Mesenchymal stem cell (in vitro differentiated cells and primary cell): ENCODE measurements at regions not wholly inside any gene's neighbourhood (a gene's known extent, or its start where the extent isn't known, plus 50 kb on each side); places are given as distances from the start of the nearest gene placed in this dataset.

Experiments used
- DNase-seq: peaks from one replicate; pipeline ENCODE4 v3.0.0-alpha.2; 2013
- H2AFZ ChIP-seq: one replicate; pipeline ENCODE4 v1.6.1; 2013; ENCODE audit warnings: low read depth, mild to moderate bottlenecking, control low read depth, inconsistent platforms, low read length, moderate library complexity
- H2AK5ac ChIP-seq: 2 replicates; pipeline ENCODE4 v1.6.1; 2013; ENCODE audit warnings: low read length, moderate library complexity, mild to moderate bottlenecking, inconsistent platforms; ENCODE audit not compliant: severe bottlenecking
- H2BK120ac ChIP-seq: one replicate; pipeline ENCODE4 v1.6.1; 2013; ENCODE audit warnings: low read depth, mild to moderate bottlenecking, inconsistent platforms, low read length, moderate library complexity
- H2BK12ac ChIP-seq, 2 experiments: one replicate each; pipeline ENCODE4 v1.6.1; 2013; ENCODE audit warnings: inconsistent platforms in 2 of 2, low read length in 2 of 2, mild to moderate bottlenecking in 2 of 2, moderate library complexity in 2 of 2, control low read depth in 1 of 2
- H2BK15ac ChIP-seq: one replicate; pipeline ENCODE4 v1.6.1; 2013; ENCODE audit warnings: mild to moderate bottlenecking, low read depth, inconsistent platforms; ENCODE audit not compliant: poor library complexity, severe bottlenecking
- H2BK5ac ChIP-seq: 2 replicates; pipeline ENCODE4 v1.6.1; 2013; ENCODE audit warnings: low read depth, mild to moderate bottlenecking, low read length, control low read depth, inconsistent platforms; ENCODE audit not compliant: poor library complexity, severe bottlenecking
- H3K14ac ChIP-seq, 2 experiments: one replicate each; pipeline ENCODE4 v1.6.1; 2013; ENCODE audit warnings: inconsistent platforms in 2 of 2, low read length in 2 of 2, control low read depth in 1 of 2, mild to moderate bottlenecking in 1 of 2, moderate library complexity in 1 of 2
- H3K18ac ChIP-seq, 2 experiments: one replicate each; pipeline ENCODE4 v1.6.1; 2013; ENCODE audit warnings: inconsistent platforms in 2 of 2, low read length in 2 of 2, control low read depth in 1 of 2, low read depth in 1 of 2, mild to moderate bottlenecking in 1 of 2
- H3K23ac ChIP-seq, 2 experiments: one replicate each; pipeline ENCODE4 v1.6.1; 2013; ENCODE audit warnings: inconsistent platforms in 2 of 2, low read length in 2 of 2, mild to moderate bottlenecking in 2 of 2, moderate library complexity in 2 of 2, control low read depth in 1 of 2
- H3K27ac ChIP-seq: 2 replicates; pipeline ENCODE4 v1.5.1; 2013; ENCODE audit warnings: mild to moderate bottlenecking, moderate library complexity, low read length, control low read depth, inconsistent platforms; ENCODE audit not compliant: poor library complexity, severe bottlenecking
- H3K27me3 ChIP-seq, 2 experiments: 2 replicates each; pipeline versions ENCODE4 v1.6.1 to v1.7.0; 2013; ENCODE audit warnings: low read length in 2 of 2, mild to moderate bottlenecking in 2 of 2, moderate library complexity in 2 of 2, control low read depth in 1 of 2, inconsistent platforms in 1 of 2; ENCODE audit not compliant: control insufficient read depth in 1 of 2, insufficient read depth in 1 of 2
- H3K36me3 ChIP-seq, 2 experiments: 2 replicates each; pipeline versions ENCODE4 v1.6.1 to v1.7.0; 2013; ENCODE audit warnings: low read length in 2 of 2, control low read depth in 1 of 2, inconsistent platforms in 1 of 2, low read depth in 1 of 2, mild to moderate bottlenecking in 1 of 2; ENCODE audit not compliant: insufficient read depth in 2 of 2, control insufficient read depth in 1 of 2
- H3K4ac ChIP-seq, 2 experiments: one replicate each; pipeline ENCODE4 v1.6.1; 2013; ENCODE audit warnings: inconsistent platforms in 2 of 2, low read length in 2 of 2, mild to moderate bottlenecking in 2 of 2, moderate library complexity in 2 of 2, control low read depth in 1 of 2, low read depth in 1 of 2
- H3K4me1 ChIP-seq: 2 replicates; pipeline ENCODE4 v1.6.1; 2013; ENCODE audit warnings: low read depth, low read length, control low read depth; ENCODE audit not compliant: control insufficient read depth, insufficient read depth
- H3K4me2 ChIP-seq: 2 replicates; pipeline ENCODE4 v1.6.1; 2013; ENCODE audit warnings: low read length, mild to moderate bottlenecking, inconsistent platforms; ENCODE audit not compliant: poor library complexity, severe bottlenecking
- H3K4me3 ChIP-seq, 2 experiments: 2 replicates each; pipeline versions ENCODE4 v1.5.1 to v1.7.0; 2013; ENCODE audit warnings: low read length in 2 of 2, mild to moderate bottlenecking in 2 of 2, control low read depth in 1 of 2, low read depth in 1 of 2; ENCODE audit not compliant: insufficient read depth in 1 of 2
- H3K79me1 ChIP-seq: replicated peaks from 2 replicates; pipeline ENCODE4 v1.6.1; 2013; ENCODE audit warnings: mild to moderate bottlenecking, control low read depth, low read length, inconsistent platforms; ENCODE audit not compliant: poor library complexity, severe bottlenecking
- H3K9ac ChIP-seq: 2 replicates; pipeline ENCODE4 v1.7.0; 2013; ENCODE audit warnings: mild to moderate bottlenecking, low read length, moderate library complexity
- H3K9me3 ChIP-seq: 2 replicates; pipeline ENCODE4 v1.7.0; 2013; ENCODE audit warnings: mild to moderate bottlenecking, low read length; ENCODE audit not compliant: control insufficient read depth
- H4K8ac ChIP-seq: one replicate; pipeline ENCODE4 v1.6.1; 2013; ENCODE audit warnings: inconsistent platforms, mild to moderate bottlenecking, low read length, moderate library complexity
- H4K91ac ChIP-seq: one replicate; pipeline ENCODE4 v1.6.1; 2013; ENCODE audit warnings: mild to moderate bottlenecking, low read length, inconsistent platforms
- WGBS: methylation state at CpG from one replicate; pipeline ENCODE4 v1.1.7; 2013; ENCODE audit warnings: mixed read lengths; 5-methylcytosine and 5-hydroxymethylcytosine counted together

DNA sequence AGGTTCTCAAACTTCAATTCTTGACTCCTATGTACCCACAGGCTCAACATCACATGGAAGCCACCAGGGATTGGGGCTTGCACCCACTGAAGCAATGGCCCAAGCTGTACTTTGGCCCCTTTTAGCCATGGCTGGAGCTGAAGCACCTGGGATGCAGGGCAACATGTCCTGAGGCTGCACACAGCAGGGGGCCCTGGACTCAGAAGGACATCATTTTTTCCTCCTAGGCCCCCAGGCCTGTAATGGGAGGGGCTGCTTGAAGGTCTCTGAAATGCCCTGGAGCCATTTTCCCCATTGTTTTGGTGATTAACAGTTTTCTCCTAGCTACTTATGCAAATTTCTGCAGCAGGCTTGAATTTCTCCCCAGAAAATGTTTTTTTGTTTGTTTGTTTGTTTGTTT lies 465.1 kb upstream of the PCDH10 start:
- Histone ChIP-seq H3K36me3 (no peaks in the 10 kb centered on the region), H2BK5ac (no peak overlapping the region), H3K18ac (no peak overlapping the region), H3K27me3 (no peaks in the 10 kb centered on the region), H3K14ac (no peak overlapping the region), H2AK5ac (no peak overlapping the region), H3K9ac (no peak overlapping the region), H2BK120ac (no peak overlapping the region), H3K4me1 (no peaks in the 10 kb centered on the region), H4K91ac (no peak overlapping the region), H4K8ac (no peak overlapping the region), H3K27ac (no peak overlapping the region), H2BK15ac (no peak overlapping the region), H2AFZ (no peak overlapping the region), H3K79me1 (no peaks in the 10 kb centered on the region), H2BK12ac (no peak overlapping the region), H3K4me3 (no peak overlapping the region), H3K9me3 (peaks cover 6% of the 10 kb centered on the region), H3K4ac (no peak overlapping the region), H3K4me2 (no peak overlapping the region), H3K23ac (no peak overlapping the region)
- no peak for DNase-seq

DNA sequence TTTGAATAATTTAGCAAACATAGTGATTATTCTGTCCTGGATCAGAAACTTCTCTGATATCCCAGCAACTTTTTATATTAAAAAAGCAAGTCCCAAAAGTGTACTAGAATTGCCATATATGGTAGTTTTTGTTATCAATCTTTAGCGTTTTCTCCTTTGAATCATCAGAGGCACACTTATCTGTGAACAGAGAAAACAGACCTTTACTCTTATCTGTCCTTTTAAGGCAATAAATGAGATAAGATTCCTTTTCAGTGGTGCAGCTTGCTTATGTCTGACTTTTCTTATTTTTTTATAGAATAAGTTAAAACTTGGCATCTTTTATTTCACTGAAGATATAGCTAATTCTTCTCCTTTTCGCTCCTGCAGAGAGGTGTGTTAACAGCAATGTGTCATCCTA lies 458.1 kb upstream of the PCDH10 start:
- Histone ChIP-seq H3K9ac (no peak overlapping the region), H3K9me3 (peaks cover 33% of the 10 kb centered on the region), H2BK5ac (no peak overlapping the region), H3K4ac (no peak overlapping the region), H2AK5ac (no peak overlapping the region), H4K8ac (no peak overlapping the region), H3K4me1 (no peaks in the 10 kb centered on the region), H3K18ac (no peak overlapping the region), H3K4me3 (no peak overlapping the region), H2BK12ac (no peak overlapping the region), H3K4me2 (no peak overlapping the region), H3K14ac (no peak overlapping the region), H3K79me1 (no peaks in the 10 kb centered on the region), H2AFZ (no peak overlapping the region), H3K23ac (no peak overlapping the region), H2BK120ac (no peak overlapping the region), H3K27me3 (no peaks in the 10 kb centered on the region), H3K36me3 (no peaks in the 10 kb centered on the region), H3K27ac (no peak overlapping the region), H4K91ac (no peak overlapping the region), H2BK15ac (no peak overlapping the region)
- WGBS = no CpG with 5 or more reads among the region's 2 CpGs
- no peak for DNase-seq

DNA sequence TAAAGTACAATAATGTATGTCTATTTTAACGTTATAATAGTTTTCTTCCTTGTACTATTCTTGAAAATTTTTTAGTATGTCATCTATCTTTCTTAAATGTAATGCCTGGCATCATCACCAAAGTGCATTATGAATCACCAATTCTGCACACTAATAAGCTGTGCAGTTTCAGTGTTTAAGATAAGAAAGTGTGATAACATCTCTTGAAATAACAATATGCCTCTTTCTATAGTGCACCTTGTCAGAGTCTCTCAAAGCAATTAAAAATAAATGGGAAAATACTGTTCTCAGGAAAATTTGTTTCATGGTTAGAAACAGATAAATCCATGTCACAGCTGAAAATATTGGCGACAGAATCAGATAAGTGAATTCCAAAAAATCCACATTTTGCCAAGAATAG lies 457.4 kb upstream of the PCDH10 start:
- Histone ChIP-seq H3K27ac (no peak overlapping the region), H3K9ac (no peak overlapping the region), H2AK5ac (no peak overlapping the region), H3K18ac (no peak overlapping the region), H3K79me1 (no peaks in the 10 kb centered on the region), H4K91ac (no peak overlapping the region), H2BK120ac (no peak overlapping the region), H3K9me3 (peaks cover 33% of the 10 kb centered on the region), H3K36me3 (no peaks in the 10 kb centered on the region), H3K4me1 (no peaks in the 10 kb centered on the region), H3K27me3 (no peaks in the 10 kb centered on the region), H2BK5ac (no peak overlapping the region), H2AFZ (no peak overlapping the region), H2BK12ac (no peak overlapping the region), H3K14ac (no peak overlapping the region), H3K4me2 (no peak overlapping the region), H4K8ac (no peak overlapping the region), H3K4me3 (no peak overlapping the region), H3K4ac (no peak overlapping the region), H3K23ac (no peak overlapping the region), H2BK15ac (no peak overlapping the region)
- WGBS = no CpG with 5 or more reads among the region's 2 CpGs
- no peak for DNase-seq

DNA sequence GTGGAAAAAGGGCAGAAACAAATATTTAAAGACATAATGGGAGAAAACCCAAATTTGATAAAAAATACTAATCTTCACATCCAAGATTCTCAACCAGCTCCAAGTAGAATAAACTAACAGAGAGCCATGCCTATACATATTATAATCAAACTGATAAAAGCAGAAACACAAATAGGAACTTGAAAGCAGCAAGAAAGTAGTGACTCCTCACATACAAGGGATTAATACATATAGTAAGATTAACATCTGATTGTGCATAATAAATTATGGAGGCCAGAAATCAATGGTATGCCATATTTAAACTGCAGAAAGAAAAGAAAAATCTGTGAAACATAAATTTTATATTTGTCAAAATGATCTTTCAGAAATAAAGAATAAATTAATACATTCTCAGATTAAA lies 454.3 kb upstream of the PCDH10 start:
- no peaks in the 10 kb centered on the region for H3K36me3 ChIP-seq
- no peak overlapping the region for H4K8ac ChIP-seq
- H2BK5ac ChIP-seq = no peak overlapping the region
- DNase-seq = no peak
- no peaks in the 10 kb centered on the region for H3K27me3 ChIP-seq
- H3K4me2 ChIP-seq = no peak overlapping the region
- H2BK12ac ChIP-seq = no peak overlapping the region
- H3K23ac ChIP-seq = no peak overlapping the region
- H3K4me3 ChIP-seq = no peak overlapping the region
- no peak overlapping the region for H2BK15ac ChIP-seq
- H2AK5ac ChIP-seq = no peak overlapping the region
- H3K79me1 ChIP-seq = no peaks in the 10 kb centered on the region
- H3K18ac ChIP-seq = no peak overlapping the region
- H4K91ac ChIP-seq = no peak overlapping the region
- no peak overlapping the region for H3K27ac ChIP-seq
- H3K14ac ChIP-seq = no peak overlapping the region
- no peak overlapping the region for H2BK120ac ChIP-seq
- no peak overlapping the region for H3K9ac ChIP-seq
- H3K9me3 ChIP-seq = peaks cover 35% of the 10 kb centered on the region
- H3K4me1 ChIP-seq = no peaks in the 10 kb centered on the region
- H3K4ac ChIP-seq = no peak overlapping the region
- no peak overlapping the region for H2AFZ ChIP-seq
